Naive thymus-derived CD4-positive, alpha-beta T cell (primary cell): ENCODE measurements at regions not wholly inside any gene's neighbourhood (a gene's known extent, or its start where the extent isn't known, plus 50 kb on each side); places are given as distances from the start of the nearest gene placed in this dataset.

ENCODE experiments used
- ATAC-seq: fragments of 150-1000 bp; cut with Tn5 transposase; 2 replicates; pipeline ENCODE4 v1.10.0; 2021; ENCODE audit warnings: mild to moderate bottlenecking, moderate library complexity
- CTCF ChIA-PET: fragments of 350-600 bp; sonication (Branson Sonifier 250); formaldehyde crosslinking; loops from one replicate; lab custom pipeline; 2021; ENCODE audit warnings: antibody characterized with exemption; lab: Charles Lee
- POLR2A ChIA-PET: fragments of 350-600 bp; sonication (Branson Sonifier 250); formaldehyde crosslinking; loops from one replicate; lab custom pipeline; 2021; ENCODE audit warnings: antibody characterized with exemption, inconsistent platforms; lab: Charles Lee
- DNase-seq, 9 donors: peaks; one replicate each; pipeline versions ENCODE4 v3.0.0 to v3.0.0-alpha.2; 2020 to 2022; ENCODE audit warnings: mixed read lengths in 1 of 9
- H3K27ac ChIP-seq: one replicate; pipeline ENCODE4 v1.7.0; 2013; ENCODE audit warnings: mild to moderate bottlenecking, low read depth, low read length, moderate library complexity
- H3K27me3 ChIP-seq, 2 donors: one replicate each; pipeline ENCODE4 v1.7.0; 2013; ENCODE audit warnings: low read length in 2 of 2, mild to moderate bottlenecking in 2 of 2, moderate library complexity in 2 of 2; ENCODE audit not compliant: control insufficient read depth in 2 of 2, insufficient read depth in 2 of 2
- H3K36me3 ChIP-seq, 3 experiments: 1 replicate in 2 of 3; 2 replicates in 1 of 3; pipeline ENCODE4 v1.7.0; 2013; ENCODE audit warnings: low read length in 3 of 3, mild to moderate bottlenecking in 3 of 3, moderate library complexity in 1 of 3; ENCODE audit not compliant: insufficient read depth in 3 of 3, control insufficient read depth in 2 of 3
- H3K4me1 ChIP-seq, 2 donors: one replicate each; pipeline ENCODE4 v1.7.0; 2013; ENCODE audit warnings: low read length in 2 of 2, mild to moderate bottlenecking in 2 of 2, moderate library complexity in 1 of 2; ENCODE audit not compliant: control insufficient read depth in 2 of 2, insufficient read depth in 2 of 2
- H3K4me3 ChIP-seq: 2 replicates; pipeline ENCODE4 v1.7.0; 2013; ENCODE audit warnings: mild to moderate bottlenecking, low read length
- H3K9me3 ChIP-seq, 3 experiments: 1 replicate in 2 of 3; 2 replicates in 1 of 3; pipeline ENCODE4 v1.7.0; 2013; ENCODE audit warnings: low read length in 3 of 3; ENCODE audit not compliant: control insufficient read depth in 2 of 3
- H3K27ac Mint-ChIP-seq, 9 donors: one replicate each; pipeline ENCODE4 v1.8.0; 2020 to 2022; ENCODE audit warnings: mixed read lengths in 9 of 9, mild to moderate bottlenecking in 8 of 9, moderate library complexity in 5 of 9, inconsistent platforms in 2 of 9
- H3K27me3 Mint-ChIP-seq, 5 donors: one replicate each; pipeline ENCODE4 v1.8.0; 2021 to 2022; ENCODE audit warnings: mixed read lengths in 5 of 5, mild to moderate bottlenecking in 1 of 5
- H3K36me3 Mint-ChIP-seq, 5 donors: one replicate each; pipeline ENCODE4 v1.8.0; 2020 to 2022; ENCODE audit warnings: mixed read lengths in 5 of 5, mild to moderate bottlenecking in 3 of 5, inconsistent platforms in 1 of 5
- H3K4me1 Mint-ChIP-seq, 7 donors: one replicate each; pipeline ENCODE4 v1.8.0; 2020 to 2022; ENCODE audit warnings: mixed read lengths in 7 of 7, mild to moderate bottlenecking in 3 of 7, inconsistent platforms in 1 of 7
- H3K4me3 Mint-ChIP-seq, 10 donors: one replicate each; pipeline ENCODE4 v1.8.0; 2020 to 2022; ENCODE audit warnings: mild to moderate bottlenecking in 10 of 10, mixed read lengths in 10 of 10, moderate library complexity in 6 of 10, inconsistent platforms in 2 of 10
- H3K9me3 Mint-ChIP-seq, 11 donors: one replicate each; pipeline ENCODE4 v1.8.0; 2020 to 2022; ENCODE audit warnings: mixed read lengths in 11 of 11, mild to moderate bottlenecking in 4 of 11, inconsistent platforms in 1 of 11, moderate library complexity in 1 of 11
- intact Hi-C, 2 donors: fragments of 100-400 bp; cut with micrococcal nuclease; formaldehyde crosslinking; loops; one replicate each; pipeline ENCODE4 v1.15.1; 2023

GRCh38 chr7:94099679-94100078 lies 95.5 kb upstream of the BET1 start:
- CTCF ChIA-PET: no interaction called here
- Mint-ChIP-seq H3K27ac (no peak overlapping the region), H3K36me3 (no peaks in the 10 kb centered on the region), H3K9me3 (peaks cover 0 to 6% (median 0%) of the 10 kb centered on the region in 11 donors), H3K4me3 (no peak overlapping the region), H3K4me1 (no peaks in the 10 kb centered on the region), H3K27me3 (peaks cover 0 to 21% (median 12%) of the 10 kb centered on the region in 5 donors)
- intact Hi-C loops: no loop called here
- ATAC-seq (no peak), DNase-seq (no peak)
- Histone ChIP-seq H3K36me3 (no peaks in the 10 kb centered on the region), H3K4me1 (no peaks in the 10 kb centered on the region), H3K27ac (no peak overlapping the region), H3K9me3 (no peaks in the 10 kb centered on the region), H3K4me3 (no peak overlapping the region), H3K27me3 (no peaks in the 10 kb centered on the region)
- POLR2A ChIA-PET: no interaction called here

- H3K36me3 ChIP-seq: no peaks in the 10 kb centered on the region
- ChIA-PET CTCF (interaction anchor here (0.6 kb wide), 1 partner anchor 821 kb away, joined by 4 read pairs; no protein-coding TSS in a partner anchor), POLR2A (no interaction called here)
- no peaks in the 10 kb centered on the region for H3K27me3 ChIP-seq
- intact Hi-C loops: no loop called here
- H3K27ac Mint-ChIP-seq: no peak overlapping the region
- ATAC-seq (no peak), DNase-seq (no peak)
- no peak overlapping the region for H3K4me3 ChIP-seq
- no peak overlapping the region for H3K27ac ChIP-seq
- H3K4me3 Mint-ChIP-seq: no peak overlapping the region
- no peaks in the 10 kb centered on the region for H3K36me3 Mint-ChIP-seq
- no peaks in the 10 kb centered on the region for H3K4me1 ChIP-seq
- peaks cover 0 to 17% (median 12%) of the 10 kb centered on the region in 5 donors for H3K27me3 Mint-ChIP-seq
- H3K9me3 Mint-ChIP-seq: peaks cover 0 to 6% (median 0%) of the 10 kb centered on the region in 11 donors
- H3K4me1 Mint-ChIP-seq: no peaks in the 10 kb centered on the region
- no peaks in the 10 kb centered on the region for H3K9me3 ChIP-seq
Observed at GRCh38 chr7:94100723-94101345, 96.7 kb upstream of the BET1 start.

GRCh38 chr7:94104301-94104700 lies 100.1 kb upstream of the BET1 start:
- H3K27me3 ChIP-seq: no peaks in the 10 kb centered on the region
- H3K4me1 ChIP-seq: no peaks in the 10 kb centered on the region
- H3K4me3 ChIP-seq: no peak overlapping the region
- H3K4me1 Mint-ChIP-seq: no peaks in the 10 kb centered on the region
- DNase-seq: no peak
- H3K27ac Mint-ChIP-seq: no peak overlapping the region
- H3K9me3 ChIP-seq: no peaks in the 10 kb centered on the region
- H3K27me3 Mint-ChIP-seq: peaks cover 0 to 10% (median 6%) of the 10 kb centered on the region in 5 donors
- no peak overlapping the region for H3K4me3 Mint-ChIP-seq
- intact Hi-C loops: no loop called here
- ChIA-PET CTCF (no interaction called here), POLR2A (no interaction called here)
- H3K9me3 Mint-ChIP-seq: peaks cover 0 to 6% (median 0%) of the 10 kb centered on the region in 11 donors
- no peak overlapping the region for H3K27ac ChIP-seq
- H3K36me3 ChIP-seq: no peaks in the 10 kb centered on the region
- ATAC-seq: no peak
- no peaks in the 10 kb centered on the region for H3K36me3 Mint-ChIP-seq

GRCh38 chr7:94109556-94109955 lies 105.4 kb upstream of the BET1 start:
- no peak overlapping the region for H3K4me3 ChIP-seq
- H3K27ac ChIP-seq: no peak overlapping the region
- no peak for ATAC-seq
- intact Hi-C loops: no loop called here
- ChIA-PET CTCF (no interaction called here), POLR2A (no interaction called here)
- DNase-seq: no peak
- no peaks in the 10 kb centered on the region for H3K36me3 Mint-ChIP-seq
- no peak overlapping the region for H3K27ac Mint-ChIP-seq
- no peaks in the 10 kb centered on the region for H3K4me1 ChIP-seq
- H3K27me3 ChIP-seq: no peaks in the 10 kb centered on the region
- no peaks in the 10 kb centered on the region for H3K9me3 Mint-ChIP-seq
- no peaks in the 10 kb centered on the region for H3K4me1 Mint-ChIP-seq
- no peak overlapping the region for H3K4me3 Mint-ChIP-seq
- H3K9me3 ChIP-seq: no peaks in the 10 kb centered on the region
- H3K27me3 Mint-ChIP-seq: peaks cover 0 to 14% (median 5%) of the 10 kb centered on the region in 5 donors
- H3K36me3 ChIP-seq: no peaks in the 10 kb centered on the region

- ATAC-seq: no peak
- ChIA-PET CTCF (no interaction called here), POLR2A (no interaction called here)
- no peaks in the 10 kb centered on the region for H3K9me3 ChIP-seq
- no peak overlapping the region for H3K4me3 ChIP-seq
- H3K27me3 Mint-ChIP-seq: peaks cover 0 to 14% (median 7%) of the 10 kb centered on the region in 5 donors
- DNase-seq: no peak
- H3K27me3 ChIP-seq: no peaks in the 10 kb centered on the region
- H3K27ac Mint-ChIP-seq: no peak overlapping the region
- H3K27ac ChIP-seq: no peak overlapping the region
- no peaks in the 10 kb centered on the region for H3K9me3 Mint-ChIP-seq
- H3K4me3 Mint-ChIP-seq: no peak overlapping the region
- H3K4me1 Mint-ChIP-seq: no peaks in the 10 kb centered on the region
- H3K36me3 Mint-ChIP-seq: no peaks in the 10 kb centered on the region
- no peaks in the 10 kb centered on the region for H3K4me1 ChIP-seq
- no peaks in the 10 kb centered on the region for H3K36me3 ChIP-seq
- intact Hi-C loops: no loop called here
Observed at GRCh38 chr7:94111009-94111408, 106.9 kb upstream of the BET1 start.

- H3K27ac Mint-ChIP-seq: no peak overlapping the region
- no peaks in the 10 kb centered on the region for H3K36me3 Mint-ChIP-seq
- H3K27me3 Mint-ChIP-seq: peaks cover 2 to 17% (median 11%) of the 10 kb centered on the region in 5 donors
- ChIA-PET POLR2A (no interaction called here), CTCF (no interaction called here)
- Histone ChIP-seq H3K36me3 (no peaks in the 10 kb centered on the region), H3K4me1 (no peaks in the 10 kb centered on the region), H3K4me3 (no peak overlapping the region), H3K27me3 (no peaks in the 10 kb centered on the region), H3K27ac (no peak overlapping the region), H3K9me3 (no peaks in the 10 kb centered on the region)
- intact Hi-C loops: no loop called here
- no peak overlapping the region for H3K4me3 Mint-ChIP-seq
- H3K4me1 Mint-ChIP-seq: no peaks in the 10 kb centered on the region
- ATAC-seq (no peak), DNase-seq (no peak)
- H3K9me3 Mint-ChIP-seq: no peaks in the 10 kb centered on the region
Observed at GRCh38 chr7:94115316-94115715, 111.2 kb upstream of the BET1 start.

GRCh38 chr7:94123136-94123535 lies 119.0 kb upstream of the BET1 start:
- H3K9me3 Mint-ChIP-seq: peaks cover 0 to 2% (median 0%) of the 10 kb centered on the region in 11 donors
- no peak overlapping the region for H3K27ac Mint-ChIP-seq
- no peak for ATAC-seq
- peaks cover 6 to 26% (median 20%) of the 10 kb centered on the region in 5 donors for H3K27me3 Mint-ChIP-seq
- no peak overlapping the region for H3K4me3 ChIP-seq
- H3K27me3 ChIP-seq: no peaks in the 10 kb centered on the region
- intact Hi-C loops: no loop called here
- ChIA-PET POLR2A (no interaction called here), CTCF (no interaction called here)
- H3K9me3 ChIP-seq: no peaks in the 10 kb centered on the region
- no peak overlapping the region for H3K4me3 Mint-ChIP-seq
- no peaks in the 10 kb centered on the region for H3K4me1 Mint-ChIP-seq
- H3K27ac ChIP-seq: no peak overlapping the region
- H3K4me1 ChIP-seq: no peaks in the 10 kb centered on the region
- DNase-seq: no peak
- no peaks in the 10 kb centered on the region for H3K36me3 ChIP-seq
- no peaks in the 10 kb centered on the region for H3K36me3 Mint-ChIP-seq
